ENCODE measurements at regions not wholly inside any gene's neighbourhood (a gene's known extent, or its start where the extent isn't known, plus 50 kb on each side); places are given as distances from the start of the nearest gene placed in this dataset.

DNA sequence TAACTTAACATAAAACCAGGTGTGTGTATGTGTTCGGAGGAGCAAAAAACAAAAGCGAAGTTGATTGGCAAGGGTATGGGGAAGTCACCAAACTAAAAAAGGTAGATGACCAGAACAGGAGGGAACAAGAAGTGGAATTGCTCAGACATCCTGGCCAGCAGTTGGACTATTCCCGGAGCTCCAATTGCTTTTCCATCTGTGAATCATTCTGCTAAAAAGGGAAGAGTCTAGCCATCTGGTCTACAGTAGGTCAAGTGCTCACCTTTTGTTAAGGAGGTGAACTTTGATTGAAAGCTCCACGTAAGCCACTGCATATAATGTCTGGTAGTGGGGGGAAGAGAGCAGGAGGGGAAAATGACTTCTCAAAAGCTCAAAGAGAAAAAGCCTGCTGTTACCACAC, 50.0 kb upstream of the BET1 start:
- H3K27ac Mint-ChIP-seq, result no peak overlapping the region
- no peak overlapping the region for H3K4me3 Mint-ChIP-seq
- H3K4me1 Mint-ChIP-seq (ENCODE audit: low read depth), result peaks cover 13% of the 10 kb centered on the region
- peaks cover 9% of the 10 kb centered on the region for H3K9me3 Mint-ChIP-seq
- no peaks in the 10 kb centered on the region for H3K36me3 Mint-ChIP-seq (ENCODE audit: low read depth)
- H3K27me3 Mint-ChIP-seq, result no peaks in the 10 kb centered on the region
- intact Hi-C loops (cut with micrococcal nuclease), result no loop called here

GRCh38 chr7:94055963-94056362, 51.8 kb upstream of the BET1 start:
- H3K4me1 Mint-ChIP-seq (ENCODE audit: low read depth), result no peaks in the 10 kb centered on the region
- no peak overlapping the region for H3K27ac Mint-ChIP-seq
- no peak overlapping the region for H3K4me3 Mint-ChIP-seq
- peaks cover 9% of the 10 kb centered on the region for H3K9me3 Mint-ChIP-seq
- H3K27me3 Mint-ChIP-seq, result peaks cover 6% of the 10 kb centered on the region
- intact Hi-C loops (cut with micrococcal nuclease), result no loop called here
- H3K36me3 Mint-ChIP-seq (ENCODE audit: low read depth), result no peaks in the 10 kb centered on the region

- Mint-ChIP-seq H3K9me3 (peaks cover 9% of the 10 kb centered on the region), H3K36me3 (ENCODE audit: low read depth) (no peaks in the 10 kb centered on the region), H3K27me3 (peaks cover 10% of the 10 kb centered on the region), H3K4me3 (no peak overlapping the region), H3K4me1 (ENCODE audit: low read depth) (no peaks in the 10 kb centered on the region), H3K27ac (no peak overlapping the region)
- intact Hi-C loops (cut with micrococcal nuclease), result no loop called here
Measured at GRCh38 chr7:94056796-94057207, 52.6 kb upstream of the BET1 start.

DNA sequence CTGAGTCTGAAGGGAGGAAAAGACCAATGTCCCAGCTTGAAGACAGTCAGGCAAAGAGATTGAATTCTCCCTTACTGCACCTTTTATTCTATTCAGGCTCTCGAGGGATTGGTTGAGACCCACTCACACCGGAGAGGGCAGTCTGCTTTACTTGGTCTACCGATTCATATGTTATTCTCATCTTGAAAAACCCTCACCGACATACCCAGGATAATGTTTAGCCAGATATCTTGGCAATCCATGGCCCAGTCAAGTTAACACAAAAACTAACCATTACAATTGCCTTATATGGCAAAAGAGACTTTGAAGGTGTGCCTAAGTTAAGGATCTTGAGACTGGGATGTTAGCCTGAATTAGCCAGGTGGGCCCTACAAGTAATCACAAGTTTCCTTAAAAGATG, 53.8 kb upstream of the BET1 start:
- intact Hi-C loops (cut with micrococcal nuclease), result no loop called here
- H3K4me1 Mint-ChIP-seq (ENCODE audit: low read depth), result no peaks in the 10 kb centered on the region
- H3K36me3 Mint-ChIP-seq (ENCODE audit: low read depth), result no peaks in the 10 kb centered on the region
- H3K27me3 Mint-ChIP-seq, result peaks cover 14% of the 10 kb centered on the region
- no peak overlapping the region for H3K27ac Mint-ChIP-seq
- H3K9me3 Mint-ChIP-seq, result peaks cover 9% of the 10 kb centered on the region
- no peak overlapping the region for H3K4me3 Mint-ChIP-seq

- Mint-ChIP-seq H3K4me1 (ENCODE audit: low read depth) (no peaks in the 10 kb centered on the region), H3K27ac (no peak overlapping the region), H3K4me3 (no peak overlapping the region), H3K36me3 (ENCODE audit: low read depth) (no peaks in the 10 kb centered on the region), H3K27me3 (peaks cover 18% of the 10 kb centered on the region), H3K9me3 (peaks cover 9% of the 10 kb centered on the region)
- intact Hi-C loops (cut with micrococcal nuclease), result no loop called here
Measured at GRCh38 chr7:94059746-94060145, 55.6 kb upstream of the BET1 start.

DNA sequence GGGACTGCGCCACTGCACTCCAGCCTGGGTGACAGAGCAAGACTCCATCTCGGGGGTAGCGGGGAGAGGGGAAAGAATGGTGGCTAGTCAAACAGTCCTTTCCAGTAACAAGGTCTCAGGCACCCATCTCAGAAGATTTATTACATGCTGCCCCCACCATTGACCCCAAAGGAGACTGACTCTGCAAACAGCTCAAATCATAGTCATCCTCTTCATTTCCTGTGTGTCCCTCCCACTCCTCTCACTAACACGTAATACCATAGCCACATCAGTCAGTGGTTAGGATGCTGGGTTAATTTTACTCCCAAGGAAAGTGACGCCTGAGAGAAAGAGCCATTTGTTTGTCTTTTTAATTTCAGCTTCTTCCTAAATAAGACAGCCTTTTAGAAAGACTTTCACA, 56.6 kb upstream of the BET1 start:
- H3K4me3 Mint-ChIP-seq, result no peak overlapping the region
- intact Hi-C loops (cut with micrococcal nuclease), result no loop called here
- no peaks in the 10 kb centered on the region for H3K36me3 Mint-ChIP-seq (ENCODE audit: low read depth)
- H3K27ac Mint-ChIP-seq, result no peak overlapping the region
- H3K9me3 Mint-ChIP-seq, result peaks cover 7% of the 10 kb centered on the region
- H3K27me3 Mint-ChIP-seq, result peaks cover 22% of the 10 kb centered on the region
- H3K4me1 Mint-ChIP-seq (ENCODE audit: low read depth), result no peaks in the 10 kb centered on the region

DNA sequence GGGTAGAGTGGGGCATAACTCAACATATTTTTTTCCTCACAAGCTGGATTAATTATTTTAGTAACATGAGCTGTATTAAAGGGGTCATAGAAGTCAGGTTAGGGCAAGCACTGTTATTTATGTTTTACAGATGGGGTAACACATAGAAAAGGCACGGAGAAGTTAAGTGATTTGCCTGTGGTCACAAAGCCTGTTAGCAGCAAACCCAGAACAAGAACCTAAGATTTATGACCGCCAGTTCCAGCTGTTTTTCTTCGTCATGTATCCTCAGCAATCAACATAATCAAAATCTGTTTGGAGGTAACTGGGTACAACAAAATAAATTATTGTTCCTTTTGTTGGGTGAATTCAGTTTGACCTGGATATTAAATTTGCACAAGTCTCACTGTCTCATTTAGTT, 57.2 kb upstream of the BET1 start:
- peaks cover 27% of the 10 kb centered on the region for H3K27me3 Mint-ChIP-seq

GRCh38 chr7:94062372-94062771, 58.2 kb upstream of the BET1 start:
- Mint-ChIP-seq H3K27me3 (peaks cover 27% of the 10 kb centered on the region), H3K4me3 (no peak overlapping the region), H3K36me3 (ENCODE audit: low read depth) (no peaks in the 10 kb centered on the region), H3K4me1 (ENCODE audit: low read depth) (no peaks in the 10 kb centered on the region), H3K9me3 (no peaks in the 10 kb centered on the region), H3K27ac (no peak overlapping the region)
- intact Hi-C loops (cut with micrococcal nuclease), result no loop called here

More for the DNA sequence above, 57.2 kb upstream of the BET1 start:
- H3K27ac Mint-ChIP-seq, result no peak overlapping the region
- no peaks in the 10 kb centered on the region for H3K4me1 Mint-ChIP-seq (ENCODE audit: low read depth)
- H3K9me3 Mint-ChIP-seq, result peaks cover under 1% of the 10 kb centered on the region
- no peak overlapping the region for H3K4me3 Mint-ChIP-seq
- no peaks in the 10 kb centered on the region for H3K36me3 Mint-ChIP-seq (ENCODE audit: low read depth)
- intact Hi-C loops (cut with micrococcal nuclease), result no loop called here

GRCh38 chr7:94064541-94065191, 60.5 kb upstream of the BET1 start:
- H3K27ac Mint-ChIP-seq, result no peak overlapping the region
- peaks cover 33% of the 10 kb centered on the region for H3K27me3 Mint-ChIP-seq
- intact Hi-C loops (cut with micrococcal nuclease), result no loop called here
- no peak overlapping the region for H3K4me3 Mint-ChIP-seq
- peaks cover 5% of the 10 kb centered on the region for H3K4me1 Mint-ChIP-seq (ENCODE audit: low read depth)
- H3K36me3 Mint-ChIP-seq (ENCODE audit: low read depth), result no peaks in the 10 kb centered on the region
- H3K9me3 Mint-ChIP-seq, result no peaks in the 10 kb centered on the region

DNA sequence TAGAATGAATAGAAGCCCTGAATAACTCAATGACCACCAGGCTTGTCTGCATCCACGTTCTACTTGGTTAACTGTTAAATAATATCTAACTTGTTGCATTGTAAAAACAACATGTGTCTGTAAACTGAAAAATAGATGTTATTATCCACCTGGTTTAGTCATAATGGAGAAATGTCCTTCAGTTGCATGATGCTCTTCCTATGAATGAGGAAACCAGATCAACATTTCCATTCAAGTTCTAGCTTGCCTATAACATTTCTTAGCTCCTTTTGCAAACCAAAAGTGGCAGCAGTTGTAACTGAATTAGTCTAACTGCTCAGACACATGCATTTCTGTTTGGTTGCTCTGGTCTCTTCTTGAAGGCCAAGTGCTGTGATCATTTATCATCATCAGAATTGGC, 62.9 kb upstream of the BET1 start:
- no peak overlapping the region for H3K27ac Mint-ChIP-seq
- peaks cover 5% of the 10 kb centered on the region for H3K4me1 Mint-ChIP-seq (ENCODE audit: low read depth)
- no peak overlapping the region for H3K4me3 Mint-ChIP-seq
- H3K27me3 Mint-ChIP-seq, result peaks cover 25% of the 10 kb centered on the region
- intact Hi-C loops (cut with micrococcal nuclease), result no loop called here
- no peaks in the 10 kb centered on the region for H3K9me3 Mint-ChIP-seq
- no peaks in the 10 kb centered on the region for H3K36me3 Mint-ChIP-seq (ENCODE audit: low read depth)

DNA sequence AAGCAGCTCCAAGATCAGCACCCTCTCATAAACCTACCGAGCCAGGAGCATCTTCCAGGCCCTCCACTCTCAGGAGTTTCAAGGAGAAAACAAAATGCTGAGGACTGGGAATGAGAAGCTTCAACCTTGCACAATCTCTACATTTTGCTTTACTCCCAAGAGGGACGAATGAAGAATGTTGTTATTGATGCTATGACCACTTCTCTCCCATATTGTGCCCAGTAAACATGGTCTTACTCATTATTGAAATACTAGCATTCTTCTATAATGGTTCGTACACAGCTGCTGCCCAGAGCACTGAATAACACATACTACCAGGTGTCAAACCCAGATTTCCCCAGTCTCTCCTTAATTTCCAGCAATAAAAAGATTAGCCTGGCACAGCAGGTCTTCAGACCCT, 63.4 kb upstream of the BET1 start:
- H3K27me3 Mint-ChIP-seq, result peaks cover 22% of the 10 kb centered on the region

DNA sequence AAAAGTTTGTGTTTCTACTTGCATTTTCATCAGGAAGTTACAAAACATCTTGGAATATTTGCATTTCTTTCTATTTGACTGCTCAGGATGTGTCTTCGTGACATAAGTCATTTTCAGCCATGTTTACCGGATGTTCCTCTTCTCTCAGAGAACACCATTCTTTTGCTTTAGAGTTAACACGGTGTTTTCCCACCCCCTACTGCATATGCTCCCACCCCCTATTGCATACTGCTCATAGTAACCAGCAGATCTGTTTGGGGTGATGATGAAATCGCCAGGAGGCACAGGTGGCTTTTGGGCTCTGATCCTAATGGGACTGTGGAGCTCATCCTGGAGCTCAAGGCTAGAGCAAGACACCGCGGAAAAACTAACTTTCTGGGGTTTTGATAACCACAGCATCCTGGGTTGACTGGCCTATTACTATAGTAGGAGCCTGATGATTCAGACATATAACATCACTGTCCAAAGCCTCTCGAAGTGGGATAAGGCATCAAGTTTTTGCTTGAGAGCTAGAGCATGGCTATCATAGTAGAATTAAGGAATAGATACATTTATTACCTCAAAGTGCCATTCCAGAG, 65.1 kb upstream of the BET1 start:
- H3K27me3 Mint-ChIP-seq, result peaks cover 19% of the 10 kb centered on the region
- no peak overlapping the region for H3K4me3 Mint-ChIP-seq
- intact Hi-C loops (cut with micrococcal nuclease), result no loop called here
- peaks cover 5% of the 10 kb centered on the region for H3K4me1 Mint-ChIP-seq (ENCODE audit: low read depth)
- no peaks in the 10 kb centered on the region for H3K36me3 Mint-ChIP-seq (ENCODE audit: low read depth)
- H3K27ac Mint-ChIP-seq, result no peak overlapping the region
- no peaks in the 10 kb centered on the region for H3K9me3 Mint-ChIP-seq

More for the DNA sequence above, 63.4 kb upstream of the BET1 start:
- peaks cover 5% of the 10 kb centered on the region for H3K4me1 Mint-ChIP-seq (ENCODE audit: low read depth)
- no peak overlapping the region for H3K27ac Mint-ChIP-seq
- no peaks in the 10 kb centered on the region for H3K36me3 Mint-ChIP-seq (ENCODE audit: low read depth)
- intact Hi-C loops (cut with micrococcal nuclease), result no loop called here
- H3K9me3 Mint-ChIP-seq, result no peaks in the 10 kb centered on the region
- H3K4me3 Mint-ChIP-seq, result no peak overlapping the region

DNA sequence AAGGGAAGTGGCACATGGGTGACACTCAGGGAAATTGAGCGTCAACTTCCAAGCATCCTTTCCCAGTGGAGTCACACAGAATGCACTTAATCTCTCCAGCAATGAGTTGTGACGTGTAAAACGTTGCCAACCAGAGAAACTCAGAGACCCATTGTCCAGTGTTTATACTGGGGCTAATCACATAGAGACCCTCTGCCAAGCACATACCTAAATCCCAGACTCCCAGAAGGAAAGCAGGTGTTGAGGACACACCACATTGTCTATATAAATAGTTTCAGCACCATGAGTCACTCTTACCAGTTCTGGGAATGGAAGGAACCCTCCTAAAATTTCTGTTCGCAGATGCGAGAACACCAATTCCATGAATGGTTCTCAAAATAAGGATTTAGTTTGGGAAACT, 76.4 kb upstream of the BET1 start:
- H3K4me3 Mint-ChIP-seq, result no peak overlapping the region
- intact Hi-C loops (cut with micrococcal nuclease), result no loop called here
- peaks cover 16% of the 10 kb centered on the region for H3K27me3 Mint-ChIP-seq

GRCh38 chr7:94082126-94082525, 78.0 kb upstream of the BET1 start:
- intact Hi-C loops (cut with micrococcal nuclease), result no loop called here
- Mint-ChIP-seq H3K27me3 (peaks cover 18% of the 10 kb centered on the region), H3K4me1 (ENCODE audit: low read depth) (no peaks in the 10 kb centered on the region), H3K4me3 (no peak overlapping the region), H3K36me3 (ENCODE audit: low read depth) (no peaks in the 10 kb centered on the region), H3K9me3 (no peaks in the 10 kb centered on the region), H3K27ac (no peak overlapping the region)

More for the DNA sequence above, 76.4 kb upstream of the BET1 start:
- H3K36me3 Mint-ChIP-seq (ENCODE audit: low read depth), result no peaks in the 10 kb centered on the region
- H3K27ac Mint-ChIP-seq, result no peak overlapping the region
- no peaks in the 10 kb centered on the region for H3K9me3 Mint-ChIP-seq
- H3K4me1 Mint-ChIP-seq (ENCODE audit: low read depth), result no peaks in the 10 kb centered on the region

All from dendritic cell treated with granulocyte-macrophage colony-stimulating factor and Interleukin-4, amounts not matched to agents 40 ng/mL and 50 ng/mL, for 4 days (primary cell).